ENCODE measurements at regions not wholly inside any gene's neighbourhood (a gene's known extent, or its start where the extent isn't known, plus 50 kb on each side); places are given as distances from the start of the nearest gene placed in this dataset.
"Not testable (repeated sequence)": the region's sequence is repeated elsewhere in the genome, so short reads cannot be mapped to it uniquely, and the experiment has no call there.

DNA sequence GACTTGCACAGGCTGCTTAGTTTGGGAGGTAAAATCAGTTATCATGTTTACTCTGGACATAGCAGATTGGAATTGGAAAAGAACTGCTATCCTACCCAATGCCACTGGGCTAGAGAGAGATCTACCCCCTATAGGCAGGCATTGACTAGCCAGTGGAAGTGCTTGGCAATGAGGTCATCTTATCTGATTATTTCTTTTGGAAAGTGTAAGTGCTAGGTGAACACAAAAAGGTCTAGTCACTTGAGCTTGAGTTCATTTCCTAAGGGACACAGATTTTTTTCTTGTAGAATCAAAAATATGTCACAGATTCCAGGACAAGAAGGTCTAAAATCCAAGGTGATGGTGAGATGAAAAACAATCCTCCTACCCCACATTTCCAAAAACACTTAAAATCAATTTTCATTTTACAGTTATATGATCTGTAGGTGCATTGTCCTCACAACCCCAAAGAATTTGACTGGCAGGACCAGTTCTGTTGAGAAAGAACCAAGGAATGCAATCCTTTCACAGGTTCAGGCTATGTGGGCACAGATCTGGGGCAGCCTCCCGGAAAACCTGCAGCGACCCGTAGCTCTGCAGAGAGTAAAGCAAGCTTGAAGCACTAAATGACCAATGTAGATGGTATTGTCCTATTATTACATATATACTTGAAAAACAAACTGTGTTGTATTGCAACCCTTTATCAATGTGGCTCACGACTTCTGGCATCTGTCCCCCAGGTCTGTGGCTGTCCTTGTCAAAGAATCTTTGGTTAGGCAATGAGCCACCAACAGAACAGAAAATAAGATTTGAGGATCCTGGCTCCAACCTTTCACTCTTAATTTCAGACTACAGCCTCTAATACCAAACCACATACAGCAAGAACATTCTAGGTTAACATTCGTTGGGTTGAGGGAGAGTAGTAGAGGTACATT lies 67.3 kb upstream of the ADTRP start:
- Histone ChIP-seq H3K27ac (no peak overlapping the region), H3K36me3 (replicated peaks in 1 of 2) (no peaks in the 10 kb centered on the region), H3K4me1 (replicated peaks in 1 of 2) (no peaks in the 10 kb centered on the region), H3K9me3 (replicated peaks in 1 of 3) (no peaks in the 10 kb centered on the region), H3K4me3 (no peak overlapping the region), H3K27me3 (no peaks in the 10 kb centered on the region)
- intact Hi-C loops (cut with DNase I), result no loop called here
- peak in 1 of 7 donors; percentile 32 for DNase-seq
- TF ChIP-seq POLR2A (IDR thresholded peaks at IDR 0.05), result no peak
- TF ChIP-seq, protein P1, sequence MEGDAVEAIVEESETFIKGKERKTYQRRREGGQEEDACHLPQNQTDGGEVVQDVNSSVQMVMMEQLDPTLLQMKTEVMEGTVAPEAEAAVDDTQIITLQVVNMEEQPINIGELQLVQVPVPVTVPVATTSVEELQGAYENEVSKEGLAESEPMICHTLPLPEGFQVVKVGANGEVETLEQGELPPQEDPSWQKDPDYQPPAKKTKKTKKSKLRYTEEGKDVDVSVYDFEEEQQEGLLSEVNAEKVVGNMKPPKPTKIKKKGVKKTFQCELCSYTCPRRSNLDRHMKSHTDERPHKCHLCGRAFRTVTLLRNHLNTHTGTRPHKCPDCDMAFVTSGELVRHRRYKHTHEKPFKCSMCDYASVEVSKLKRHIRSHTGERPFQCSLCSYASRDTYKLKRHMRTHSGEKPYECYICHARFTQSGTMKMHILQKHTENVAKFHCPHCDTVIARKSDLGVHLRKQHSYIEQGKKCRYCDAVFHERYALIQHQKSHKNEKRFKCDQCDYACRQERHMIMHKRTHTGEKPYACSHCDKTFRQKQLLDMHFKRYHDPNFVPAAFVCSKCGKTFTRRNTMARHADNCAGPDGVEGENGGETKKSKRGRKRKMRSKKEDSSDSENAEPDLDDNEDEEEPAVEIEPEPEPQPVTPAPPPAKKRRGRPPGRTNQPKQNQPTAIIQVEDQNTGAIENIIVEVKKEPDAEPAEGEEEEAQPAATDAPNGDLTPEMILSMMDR (IDR thresholded peaks at IDR 0.05), result no peak
- WGBS, 4 donors, result 75 to 88% (median 83%) methylated on average over 5 of the region's 5 CpGs

DNA sequence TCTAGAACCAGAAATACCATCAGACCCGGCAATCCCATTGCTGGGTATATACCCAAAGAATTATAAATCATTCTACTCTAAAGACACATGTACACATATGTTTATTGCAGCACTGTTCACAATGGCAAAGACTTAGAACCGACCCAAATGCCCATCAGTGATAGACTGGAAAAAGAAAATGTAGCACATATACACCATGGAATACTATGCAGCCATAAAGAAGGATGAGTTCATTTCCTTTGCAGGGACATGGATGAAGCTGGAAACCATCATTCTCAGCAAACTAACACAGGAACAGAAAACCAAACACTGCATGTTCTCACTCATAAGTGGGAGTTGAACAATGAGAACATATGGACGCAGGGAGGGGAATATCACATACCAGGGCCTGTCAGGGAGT lies 64.2 kb upstream of the ADTRP start:
- H3K9me3 ChIP-seq (replicated peaks in 1 of 3); H3K4me1 ChIP-seq (replicated peaks in 1 of 2); intact Hi-C loops (cut with DNase I); H3K36me3 ChIP-seq (replicated peaks in 1 of 2); H3K4me3 ChIP-seq; H3K27me3 ChIP-seq; H3K27ac ChIP-seq; DNase-seq: not testable (repeated sequence)
- 89 to 96% (median 92%) methylated on average over 3 of the region's 3 CpGs for WGBS, 4 donors

DNA sequence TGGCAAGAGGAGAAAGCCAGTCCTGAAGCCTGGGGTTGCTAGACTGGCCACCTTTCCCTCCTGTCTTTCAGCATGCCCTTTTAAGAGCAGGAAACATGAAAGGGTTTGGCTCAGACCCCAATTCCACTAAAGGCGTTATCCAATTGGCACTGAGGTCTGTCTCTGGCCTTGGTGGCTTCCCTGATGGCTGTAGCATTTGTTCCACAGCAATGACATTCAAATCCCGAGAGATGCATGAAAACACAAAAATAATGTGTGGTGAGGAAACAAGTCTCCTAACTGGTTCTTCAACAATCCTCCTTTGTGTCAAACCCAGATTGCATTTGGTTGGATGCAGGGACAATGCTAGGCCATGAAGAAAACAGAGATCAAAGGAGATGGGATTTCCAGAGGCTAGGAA lies 56.5 kb upstream of the ADTRP start:
- H3K9me3 ChIP-seq (replicated peaks in 1 of 3), result no peaks in the 10 kb centered on the region
- no peak for TF ChIP-seq POLR2A (IDR thresholded peaks at IDR 0.05)
- TF ChIP-seq, protein P1 (IDR thresholded peaks at IDR 0.05), result no peak
- H3K27ac ChIP-seq, result no peak overlapping the region
- no peak overlapping the region for H3K4me3 ChIP-seq
- intact Hi-C loops (cut with DNase I), result no loop called here
- WGBS, 4 donors, result 37 to 47% (median 43%) methylated on average over 2 of the region's 2 CpGs
- H3K36me3 ChIP-seq (replicated peaks in 1 of 2), result no peaks in the 10 kb centered on the region
- peak in 6 of 7 donors; percentile 42 to 68 (median 56) for DNase-seq
- H3K4me1 ChIP-seq (replicated peaks in 1 of 2), result no peaks in the 10 kb centered on the region
- no peaks in the 10 kb centered on the region for H3K27me3 ChIP-seq

DNA sequence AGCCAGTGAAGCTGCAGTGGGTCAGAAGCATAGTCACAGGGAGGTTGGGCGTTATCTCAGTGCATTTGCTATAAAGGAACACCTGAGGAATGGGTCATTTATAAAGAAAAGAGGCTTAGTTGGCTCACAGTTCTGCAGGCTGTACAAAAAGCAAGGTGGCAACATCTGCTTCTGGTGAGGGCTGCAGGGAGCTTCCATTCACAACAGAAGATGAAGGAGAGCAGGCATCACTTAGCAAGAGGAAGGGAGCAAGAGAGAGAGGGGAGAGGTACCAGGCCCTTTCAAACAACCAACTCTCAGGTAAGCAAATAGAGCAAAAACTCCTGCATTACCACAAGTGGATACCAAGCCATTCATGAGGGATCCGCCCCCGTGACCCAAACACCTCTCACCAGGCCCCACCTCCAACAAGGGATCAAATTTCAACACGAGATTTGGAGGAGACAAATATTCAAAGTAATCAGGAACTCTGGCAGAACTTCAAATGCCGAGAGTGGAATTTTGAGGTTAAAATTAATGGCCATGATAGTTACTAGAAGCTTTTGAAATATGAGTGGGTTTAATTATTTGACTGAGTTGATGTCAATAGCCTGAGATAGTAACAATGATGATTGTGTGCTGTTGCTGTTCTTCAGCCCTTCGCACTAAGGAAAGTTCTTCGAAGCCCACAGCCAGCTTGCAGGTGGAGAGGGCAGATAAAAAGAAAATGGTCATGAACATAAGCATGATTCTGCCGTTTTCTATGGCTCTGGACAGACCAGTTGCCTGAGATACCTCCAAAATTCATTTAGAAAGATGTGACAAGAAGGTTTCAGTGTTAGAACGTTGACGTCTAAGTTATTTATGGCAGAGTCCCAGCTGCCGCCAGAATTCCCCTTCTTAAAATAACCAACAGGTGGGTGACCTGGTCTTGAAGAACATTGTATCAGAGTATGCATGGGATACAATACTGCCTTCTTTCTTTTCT lies 55.3 kb upstream of the ADTRP start:
- no peaks in the 10 kb centered on the region for H3K4me1 ChIP-seq (replicated peaks in 1 of 2)
- H3K27me3 ChIP-seq, result no peaks in the 10 kb centered on the region
- intact Hi-C loops (cut with DNase I), result no loop called here
- WGBS, 4 donors, result 59 to 76% (median 64%) methylated on average over 11 of the region's 11 CpGs
- no peak overlapping the region for H3K27ac ChIP-seq
- no peaks in the 10 kb centered on the region for H3K9me3 ChIP-seq (replicated peaks in 1 of 3)
- TF ChIP-seq POLR2A (IDR thresholded peaks at IDR 0.05), result no peak
- TF ChIP-seq, protein P1 (IDR thresholded peaks at IDR 0.05), result no peak
- H3K36me3 ChIP-seq (replicated peaks in 1 of 2), result no peaks in the 10 kb centered on the region
- H3K4me3 ChIP-seq, result no peak overlapping the region
- no peak for DNase-seq

All from adrenal gland (tissue), 9 donors.